Sigmoid colon (tissue), 6 donors: ENCODE measurements at regions not wholly inside any gene's neighbourhood (a gene's known extent, or its start where the extent isn't known, plus 50 kb on each side); places are given as distances from the start of the nearest gene placed in this dataset.

Experiments used
- DNase-seq: peaks from one replicate; pipeline ENCODE4 v3.0.0-alpha.2; 2019
- H3K27ac ChIP-seq, 4 donors: fragments of 200-600 bp; sonication (generic); one replicate each; pipeline ENCODE4 v1.5.1; 2016 to 2019; ENCODE audit warnings: mild to moderate bottlenecking in 1 of 4
- H3K27me3 ChIP-seq, 3 donors: fragments of 200-600 bp; sonication (generic); one replicate each; pipeline ENCODE4 v1.5.1; 2019; ENCODE audit warnings: mild to moderate bottlenecking in 1 of 3
- H3K36me3 ChIP-seq, 4 donors: fragments of 200-600 bp; sonication (generic); one replicate each; pipeline ENCODE4 v1.5.1; 2016 to 2019
- H3K4me1 ChIP-seq, 4 donors: fragments of 200-600 bp; sonication (generic); one replicate each; pipeline ENCODE4 v1.5.1; 2017 to 2019
- H3K4me3 ChIP-seq, 4 donors: fragments of 200-600 bp; sonication (generic); one replicate each; pipeline ENCODE4 v1.5.1; 2017 to 2019; ENCODE audit warnings: mild to moderate bottlenecking in 2 of 4, moderate library complexity in 1 of 4
- H3K9me3 ChIP-seq, 4 donors: fragments of 200-600 bp in 3 of 4; sonication (generic) in 3 of 4; one replicate each; pipeline versions ENCODE4 v1.5.1 to v1.6.1; 2013 to 2019
- EP300 ChIP-seq, 4 donors: sonication (generic); formaldehyde crosslinking; IDR thresholded peaks; one replicate each; pipeline ENCODE4 v1.6.1; 2017; ENCODE audit warnings: antibody characterized with exemption in 4 of 4
- POLR2A ChIP-seq, 2 donors: fragments of 450-650 bp; IDR thresholded peaks; one replicate each; pipeline ENCODE4 v1.6.1; 2016; ENCODE audit warnings: antibody characterized with exemption in 2 of 2, mild to moderate bottlenecking in 2 of 2, moderate library complexity in 2 of 2
- POLR2AphosphoS5 ChIP-seq, 4 donors: sonication (generic); formaldehyde crosslinking; IDR thresholded peaks; one replicate each; pipeline ENCODE4 v1.6.1; 2017; ENCODE audit warnings: antibody characterized with exemption in 4 of 4
- WGBS, 2 donors: extraction: QIAGEN DNeasy Blood & Tissue Kit; methylation state at CpG; one replicate each; pipeline ENCODE4 v1.1.7; 2013; 5-methylcytosine and 5-hydroxymethylcytosine counted together
- intact Hi-C: fragments of 100-400 bp; cut with DNase I; formaldehyde crosslinking; loops from one replicate; pipeline ENCODE4 v1.15.1; 2023
- TF ChIP-seq, protein P1 (sequence below), 4 experiments: fragments of 450-650 bp in 3 of 4; fragments of 200-600 bp in 1 of 4; IDR thresholded peaks; one replicate each; pipeline ENCODE4 v1.5.1; 2016 to 2019; ENCODE audit warnings: antibody characterized with exemption in 4 of 4, mild to moderate bottlenecking in 3 of 4, moderate library complexity in 2 of 4
- donor health status: healthy with polysubstance abuse.
- donor health status: healthy.

DNA sequence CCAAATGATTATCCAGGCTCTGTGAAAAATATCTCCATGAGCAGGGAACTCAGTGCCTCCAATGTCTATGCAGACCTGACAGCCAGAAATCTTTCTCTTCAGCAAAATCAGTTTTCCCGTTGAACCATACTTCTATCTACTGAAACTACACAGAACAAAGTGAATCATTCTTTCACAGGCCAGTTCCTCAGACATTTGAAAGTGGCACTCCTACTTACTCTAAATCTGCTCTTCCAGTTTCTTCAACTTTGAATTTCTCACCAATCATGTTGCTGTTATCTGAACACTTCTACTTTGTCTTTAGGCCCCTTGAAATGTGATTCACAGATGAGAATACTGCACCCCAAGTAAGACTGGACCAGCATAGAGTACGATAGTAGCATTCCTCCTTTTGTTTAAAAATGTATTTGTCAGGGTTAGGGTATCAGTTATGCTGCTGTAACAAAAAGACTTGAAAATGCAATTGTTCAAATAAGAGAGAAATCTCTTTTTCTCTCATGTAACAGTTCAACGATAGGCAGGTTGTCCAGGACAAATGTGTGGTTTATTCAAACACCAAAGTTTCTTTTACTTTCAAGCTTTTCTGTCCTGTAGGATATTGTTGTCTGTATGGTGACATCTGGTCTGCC is 210.6 kb upstream of the KLF3 start:
- 88 to 94% methylated on average over 3 of the region's 3 CpGs for WGBS, 2 donors
- no peaks in the 10 kb centered on the region for H3K4me1 ChIP-seq
- H3K36me3 ChIP-seq, result no peaks in the 10 kb centered on the region
- intact Hi-C loops, result no loop called here
- H3K9me3 ChIP-seq, result no peaks in the 10 kb centered on the region
- H3K27me3 ChIP-seq, result no peaks in the 10 kb centered on the region
- no peak overlapping the region for H3K27ac ChIP-seq
- TF ChIP-seq, protein P1, sequence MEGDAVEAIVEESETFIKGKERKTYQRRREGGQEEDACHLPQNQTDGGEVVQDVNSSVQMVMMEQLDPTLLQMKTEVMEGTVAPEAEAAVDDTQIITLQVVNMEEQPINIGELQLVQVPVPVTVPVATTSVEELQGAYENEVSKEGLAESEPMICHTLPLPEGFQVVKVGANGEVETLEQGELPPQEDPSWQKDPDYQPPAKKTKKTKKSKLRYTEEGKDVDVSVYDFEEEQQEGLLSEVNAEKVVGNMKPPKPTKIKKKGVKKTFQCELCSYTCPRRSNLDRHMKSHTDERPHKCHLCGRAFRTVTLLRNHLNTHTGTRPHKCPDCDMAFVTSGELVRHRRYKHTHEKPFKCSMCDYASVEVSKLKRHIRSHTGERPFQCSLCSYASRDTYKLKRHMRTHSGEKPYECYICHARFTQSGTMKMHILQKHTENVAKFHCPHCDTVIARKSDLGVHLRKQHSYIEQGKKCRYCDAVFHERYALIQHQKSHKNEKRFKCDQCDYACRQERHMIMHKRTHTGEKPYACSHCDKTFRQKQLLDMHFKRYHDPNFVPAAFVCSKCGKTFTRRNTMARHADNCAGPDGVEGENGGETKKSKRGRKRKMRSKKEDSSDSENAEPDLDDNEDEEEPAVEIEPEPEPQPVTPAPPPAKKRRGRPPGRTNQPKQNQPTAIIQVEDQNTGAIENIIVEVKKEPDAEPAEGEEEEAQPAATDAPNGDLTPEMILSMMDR (IDR thresholded peaks at IDR 0.05), result no peak
- TF ChIP-seq EP300 (IDR thresholded peaks at IDR 0.05), result no peak
- no peak for TF ChIP-seq POLR2A (IDR thresholded peaks at IDR 0.05)
- no peak for TF ChIP-seq POLR2AphosphoS5 (IDR thresholded peaks at IDR 0.05)
- DNase-seq, result no peak
- H3K4me3 ChIP-seq, result no peak overlapping the region

DNA sequence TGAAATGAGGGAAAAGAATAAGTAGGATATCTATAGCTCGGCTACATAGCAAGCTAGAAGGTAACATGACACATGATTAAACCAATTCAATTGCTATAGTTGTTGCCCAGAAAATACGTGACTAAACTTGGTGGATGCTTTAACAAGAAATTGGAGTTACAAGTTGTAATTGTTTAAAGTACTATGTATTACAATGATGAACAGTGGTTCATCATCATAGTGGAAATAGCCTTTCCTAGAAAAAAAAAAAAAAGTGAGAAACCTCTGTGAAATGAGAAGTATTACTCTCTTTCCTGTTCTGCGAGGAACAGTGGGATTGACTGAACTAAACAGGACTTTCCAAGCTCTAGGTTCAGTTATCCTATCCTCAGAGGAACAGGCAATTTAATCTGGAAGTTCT is 209.7 kb upstream of the KLF3 start:
- DNase-seq, result no peak
- no peak overlapping the region for H3K4me3 ChIP-seq
- no peaks in the 10 kb centered on the region for H3K36me3 ChIP-seq
- WGBS, 2 donors, result 77 to 92% methylated on average over 3 of the region's 3 CpGs
- H3K4me1 ChIP-seq, result no peaks in the 10 kb centered on the region
- H3K27ac ChIP-seq, result no peak overlapping the region
- H3K27me3 ChIP-seq, result no peaks in the 10 kb centered on the region
- H3K9me3 ChIP-seq, result no peaks in the 10 kb centered on the region
- no peak for TF ChIP-seq POLR2A (IDR thresholded peaks at IDR 0.05)
- TF ChIP-seq, protein P1 (IDR thresholded peaks at IDR 0.05), result no peak
- TF ChIP-seq EP300 (IDR thresholded peaks at IDR 0.05), result no peak
- no peak for TF ChIP-seq POLR2AphosphoS5 (IDR thresholded peaks at IDR 0.05)
- intact Hi-C loops, result no loop called here

DNA sequence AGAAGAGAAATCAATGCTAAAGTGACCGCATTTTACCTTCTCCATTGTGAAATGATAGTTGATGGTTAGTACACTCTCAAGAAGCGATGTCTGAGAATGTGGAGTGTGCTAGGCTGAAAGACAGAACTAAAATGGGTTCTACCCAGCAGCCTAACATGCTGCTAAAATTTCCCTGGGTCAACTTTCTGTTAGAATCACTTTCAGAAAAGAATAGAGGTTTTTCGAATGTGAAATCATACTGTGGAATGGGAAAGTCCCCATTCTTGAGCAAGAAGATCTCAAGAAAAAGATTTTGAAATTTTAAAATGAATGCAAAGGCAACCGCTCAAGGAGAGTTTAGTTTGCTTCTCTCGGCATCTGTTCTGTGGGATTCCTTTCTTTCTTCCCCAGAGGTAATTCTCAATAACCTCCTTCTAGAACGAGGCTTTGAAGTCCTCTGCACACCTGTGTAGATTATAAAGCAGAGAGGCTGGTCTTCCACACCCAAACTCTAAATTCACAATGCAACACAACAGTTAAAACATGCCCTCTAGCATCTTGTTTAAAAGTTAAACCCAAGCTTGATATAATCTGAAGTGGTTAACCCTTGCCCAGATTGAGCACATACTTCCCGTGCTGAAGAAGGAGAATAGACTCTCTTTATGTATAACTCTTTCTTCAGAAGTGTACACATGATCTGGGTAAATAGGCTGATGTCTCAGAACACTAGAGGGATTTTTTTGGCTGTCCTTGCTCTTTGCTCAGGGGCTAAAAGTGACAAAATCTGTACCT is 208.7 kb upstream of the KLF3 start:
- TF ChIP-seq, protein P1 (IDR thresholded peaks at IDR 0.05), result no peak
- TF ChIP-seq EP300 (IDR thresholded peaks at IDR 0.05) (no peak), POLR2A (IDR thresholded peaks at IDR 0.05) (no peak), POLR2AphosphoS5 (IDR thresholded peaks at IDR 0.05) (no peak)
- DNase-seq, result no peak
- H3K4me1 ChIP-seq, result no peaks in the 10 kb centered on the region
- H3K27ac ChIP-seq, result no peak overlapping the region
- no peak overlapping the region for H3K4me3 ChIP-seq
- no peaks in the 10 kb centered on the region for H3K27me3 ChIP-seq
- intact Hi-C loops, result no loop called here
- WGBS, 2 donors, result 33 to 55% methylated on average over 7 of the region's 7 CpGs
- no peaks in the 10 kb centered on the region for H3K36me3 ChIP-seq
- no peaks in the 10 kb centered on the region for H3K9me3 ChIP-seq

DNA sequence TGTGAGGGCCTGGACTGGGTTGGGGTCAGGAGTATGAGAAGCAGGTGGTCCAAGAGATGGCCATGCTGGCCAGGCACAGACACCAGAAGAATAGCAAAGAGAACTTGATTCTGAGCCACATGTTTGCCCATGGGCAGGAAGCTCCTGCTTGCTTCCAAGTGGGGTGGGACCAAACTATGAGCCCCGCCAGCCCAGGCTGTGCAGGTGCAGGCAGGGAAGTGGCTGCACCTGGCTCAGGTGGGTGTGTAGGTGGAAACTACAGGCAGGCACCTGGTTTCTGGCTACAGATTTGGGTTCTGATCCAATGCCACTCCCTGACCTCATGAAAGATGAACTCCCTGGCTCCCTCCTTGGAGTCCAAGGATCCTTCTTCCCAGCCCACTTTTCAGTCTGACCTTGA is 207.9 kb upstream of the KLF3 start:
- WGBS, 2 donors, result 18 to 66% methylated on average over 1 of the region's 1 CpG
- Histone ChIP-seq H3K27me3 (no peaks in the 10 kb centered on the region), H3K4me1 (no peaks in the 10 kb centered on the region), H3K27ac (no peak overlapping the region), H3K36me3 (no peaks in the 10 kb centered on the region), H3K9me3 (no peaks in the 10 kb centered on the region), H3K4me3 (no peak overlapping the region)
- intact Hi-C loops, result no loop called here
- TF ChIP-seq POLR2A (IDR thresholded peaks at IDR 0.05) (no peak), EP300 (IDR thresholded peaks at IDR 0.05) (no peak), POLR2AphosphoS5 (IDR thresholded peaks at IDR 0.05) (no peak)
- TF ChIP-seq, protein P1 (IDR thresholded peaks at IDR 0.05), result no peak
- DNase-seq, result no peak
